Endothelial cell of umbilical vein (primary cell): ENCODE measurements at regions not wholly inside any gene's neighbourhood (a gene's known extent, or its start where the extent isn't known, plus 50 kb on each side); places are given as distances from the start of the nearest gene placed in this dataset.

Experiments
- BruUV-seq: library from RNA; stranded (reverse); fragments of 400-500 nt; replicated peaks from 2 replicates; lab custom pipeline; 2021; lab: Mats Ljungman, UMichigan
- CTCF ChIA-PET: fragments of 300-600, 350-600 bp; sonication (Branson Sonifier 250); formaldehyde crosslinking; loops from one replicate; lab custom pipeline; 2021; ENCODE audit warnings: antibody characterized with exemption, inconsistent platforms; lab: Charles Lee
- POLR2A ChIA-PET: fragments of 300-600, 350-600 bp; sonication (Branson Sonifier 250); formaldehyde crosslinking; loops from one replicate; lab custom pipeline; 2021; ENCODE audit warnings: antibody characterized with exemption, inconsistent platforms; lab: Charles Lee
- DNase-seq: peaks from one replicate; pipeline ENCODE4 v3.0.0-alpha.2; 2011; ENCODE audit warnings: low read depth, low spot score
- FAIRE-seq: peaks from 2 replicates; lab custom pipeline; 2011; peaks lifted over from hg19 to GRCh38; lab: Jason Lieb, UNC
- H2AFZ ChIP-seq: 2 replicates; pipeline ENCODE4 v1.6.0; 2012; ENCODE audit warnings: low read depth, low read length, control low read depth, inconsistent platforms
- H3K27ac ChIP-seq: 2 replicates; pipeline ENCODE4 v1.5.1; 2011; ENCODE audit warnings: low read depth, mild to moderate bottlenecking, control low read depth, low read length, moderate library complexity; ENCODE audit not compliant: insufficient read depth
- H3K27me3 ChIP-seq, 2 experiments: 2 replicates each; pipeline versions ENCODE4 v1.6.0 to v1.6.1; 2011; ENCODE audit warnings: low read length in 2 of 2, mixed read lengths in 1 of 2; ENCODE audit not compliant: control insufficient read depth in 2 of 2, insufficient read depth in 2 of 2
- H3K36me3 ChIP-seq, 2 experiments: 2 replicates in 1 of 2; 3 replicates in 1 of 2; pipeline ENCODE4 v1.5.1; 2011; ENCODE audit warnings: low read length in 2 of 2, mild to moderate bottlenecking in 1 of 2, moderate library complexity in 1 of 2; ENCODE audit not compliant: control insufficient read depth in 2 of 2, insufficient read depth in 2 of 2; ENCODE audit errors: extremely low read depth in 1 of 2
- H3K4me1 ChIP-seq: 3 replicates; pipeline ENCODE4 v1.5.1; 2011; ENCODE audit warnings: mild to moderate bottlenecking, low read length; ENCODE audit not compliant: control insufficient read depth, insufficient read depth; ENCODE audit errors: extremely low read depth
- H3K4me2 ChIP-seq: 2 replicates; pipeline ENCODE4 v1.6.1; 2011; ENCODE audit warnings: low read length, control low read depth, mixed read lengths; ENCODE audit not compliant: insufficient read depth
- H3K4me3 ChIP-seq, 3 experiments: fragments of 200-600 bp in 1 of 3; sonication (generic), shearing (Covaris generic) in 1 of 3; replicated peaks in 1 of 3; 2 replicates each; pipeline ENCODE4 v1.5.1; 2011 to 2016; ENCODE audit warnings: control low read depth in 3 of 3, low read length in 3 of 3, mild to moderate bottlenecking in 2 of 3, inconsistent platforms in 1 of 3, low read depth in 1 of 3, moderate library complexity in 1 of 3; ENCODE audit not compliant: insufficient read depth in 1 of 3
- H3K79me2 ChIP-seq: 2 replicates; pipeline ENCODE4 v1.6.0; 2012; ENCODE audit warnings: low read length, inconsistent platforms; ENCODE audit not compliant: control insufficient read depth, insufficient read depth
- H3K9ac ChIP-seq: replicated peaks from 2 replicates; pipeline ENCODE3; 2011; ENCODE audit warnings: low read length, control low read depth; ENCODE audit not compliant: insufficient read depth; ENCODE audit errors: extremely low read depth
- H3K9me1 ChIP-seq: replicated peaks from 3 replicates; pipeline ENCODE4 v1.6.0; 2011; ENCODE audit warnings: mild to moderate bottlenecking, low read length; ENCODE audit not compliant: control insufficient read depth, insufficient read depth; ENCODE audit errors: extremely low read depth
- H3K9me3 ChIP-seq: replicated peaks from 2 replicates; pipeline ENCODE4 v1.5.1; 2012; ENCODE audit warnings: low read length, inconsistent platforms; ENCODE audit not compliant: control insufficient read depth, insufficient read depth
- H4K20me1 ChIP-seq: replicated peaks from 2 replicates; pipeline ENCODE3; 2011; ENCODE audit warnings: mild to moderate bottlenecking, low read length; ENCODE audit not compliant: control insufficient read depth, insufficient read depth; ENCODE audit errors: extremely low read depth
- EZH2 ChIP-seq: IDR thresholded peaks from 2 replicates; pipeline ENCODE4 v1.6.1; 2012; ENCODE audit warnings: borderline replicate concordance, low read depth, mild to moderate bottlenecking, moderate library complexity, low read length, inconsistent platforms; ENCODE audit not compliant: severe bottlenecking
- FOS ChIP-seq: IDR thresholded peaks from 2 replicates; pipeline ENCODE4 v1.6.1; 2011; ENCODE audit warnings: mild to moderate bottlenecking, low read length, moderate library complexity, borderline replicate concordance; ENCODE audit not compliant: insufficient read depth
- GATA2 ChIP-seq: IDR thresholded peaks from 2 replicates; pipeline ENCODE4 v1.7.0; 2011; ENCODE audit warnings: low read depth, mild to moderate bottlenecking, moderate library complexity, mixed read lengths, low read length; ENCODE audit not compliant: insufficient read length, insufficient read depth
- JUN ChIP-seq: IDR thresholded peaks from 2 replicates; pipeline ENCODE4 v1.6.1; 2011; ENCODE audit warnings: borderline replicate concordance, low read depth; ENCODE audit not compliant: insufficient read length, insufficient read depth
- MAX ChIP-seq: IDR thresholded peaks from 2 replicates; pipeline ENCODE4 v1.6.1; 2011; ENCODE audit not compliant: insufficient read depth, insufficient read length
- MYC ChIP-seq: IDR thresholded peaks from one replicate; pipeline ENCODE4 v1.6.1; 2011; ENCODE audit warnings: mild to moderate bottlenecking, low read depth, low read length
- POLR2A ChIP-seq: IDR thresholded peaks from 2 replicates; pipeline ENCODE4 v1.6.1; 2012; ENCODE audit warnings: low read depth, mild to moderate bottlenecking, control low read depth, low read length
- POLR2AphosphoS5 ChIP-seq: IDR thresholded peaks from 2 replicates; pipeline ENCODE4 v1.6.1; 2012; ENCODE audit warnings: low read depth, mild to moderate bottlenecking, control low read depth, low read length, moderate library complexity; ENCODE audit not compliant: insufficient read depth
- dilution Hi-C: fragments of 300-500 bp; cut with MboI; formaldehyde crosslinking; loops from one replicate; pipeline ENCODE4 v1.15.0; 2019; ENCODE audit warnings: low sequenced_read_pairs; ENCODE audit not compliant: extremely low pct_ligation_motif_present
- intact Hi-C: fragments of 100-400 bp; cut with micrococcal nuclease; formaldehyde crosslinking; loops from one replicate; pipeline ENCODE4 v1.10.0; 2022
- TF ChIP-seq, protein P1 (sequence below), 2 donors: IDR thresholded peaks; 1 replicate in 1 of 2; 2 replicates in 1 of 2; pipeline ENCODE4 v1.5.1; 2011; ENCODE audit warnings: low read length in 2 of 2, mild to moderate bottlenecking in 2 of 2, moderate library complexity in 2 of 2, control low read depth in 1 of 2, inconsistent platforms in 1 of 2, low read depth in 1 of 2; ENCODE audit not compliant: insufficient read depth in 1 of 2; ENCODE audit errors: extremely low read depth in 1 of 2

DNA sequence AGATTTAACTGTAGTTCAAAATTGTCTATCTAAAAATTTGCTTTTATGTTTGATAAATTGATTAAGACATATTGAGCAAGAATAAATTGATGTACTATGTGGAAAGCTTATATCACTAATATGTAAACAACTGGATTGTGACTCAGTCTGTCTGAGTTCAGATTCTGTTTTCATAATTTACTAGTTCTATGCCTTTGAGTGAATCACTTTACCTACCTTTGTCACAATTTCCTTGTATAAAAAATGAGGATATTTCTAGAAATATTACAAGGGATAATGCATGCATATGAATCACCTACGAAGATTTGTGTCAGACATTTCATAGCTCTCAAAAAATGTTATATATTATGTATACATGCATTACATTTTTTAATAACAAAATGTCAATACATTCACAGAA is 245.1 kb upstream of the ZWINT start:
- no peak overlapping the region for H3K4me3 ChIP-seq
- intact Hi-C loops (no loop called here), dilution Hi-C loops (no loop called here)
- H3K9ac ChIP-seq = no peak overlapping the region
- BruUV-seq = no TSS peak
- H3K27me3 ChIP-seq = no peaks in the 10 kb centered on the region
- no peaks in the 10 kb centered on the region for H3K4me1 ChIP-seq
- no peaks in the 10 kb centered on the region for H3K9me3 ChIP-seq
- H3K27ac ChIP-seq = no peak overlapping the region
- no peaks in the 10 kb centered on the region for H3K9me1 ChIP-seq
- no peak for FAIRE-seq
- no peaks in the 10 kb centered on the region for H3K79me2 ChIP-seq
- no peak overlapping the region for H2AFZ ChIP-seq
- POLR2A ChIA-PET = no interaction called here
- no peak for DNase-seq
- H3K36me3 ChIP-seq = no peaks in the 10 kb centered on the region
- TF ChIP-seq MYC (no peak), EZH2 (no peak), MAX (no peak), FOS (no peak), POLR2AphosphoS5 (no peak), JUN (no peak), POLR2A (no peak), GATA2 (no peak)
- TF ChIP-seq, protein P1, sequence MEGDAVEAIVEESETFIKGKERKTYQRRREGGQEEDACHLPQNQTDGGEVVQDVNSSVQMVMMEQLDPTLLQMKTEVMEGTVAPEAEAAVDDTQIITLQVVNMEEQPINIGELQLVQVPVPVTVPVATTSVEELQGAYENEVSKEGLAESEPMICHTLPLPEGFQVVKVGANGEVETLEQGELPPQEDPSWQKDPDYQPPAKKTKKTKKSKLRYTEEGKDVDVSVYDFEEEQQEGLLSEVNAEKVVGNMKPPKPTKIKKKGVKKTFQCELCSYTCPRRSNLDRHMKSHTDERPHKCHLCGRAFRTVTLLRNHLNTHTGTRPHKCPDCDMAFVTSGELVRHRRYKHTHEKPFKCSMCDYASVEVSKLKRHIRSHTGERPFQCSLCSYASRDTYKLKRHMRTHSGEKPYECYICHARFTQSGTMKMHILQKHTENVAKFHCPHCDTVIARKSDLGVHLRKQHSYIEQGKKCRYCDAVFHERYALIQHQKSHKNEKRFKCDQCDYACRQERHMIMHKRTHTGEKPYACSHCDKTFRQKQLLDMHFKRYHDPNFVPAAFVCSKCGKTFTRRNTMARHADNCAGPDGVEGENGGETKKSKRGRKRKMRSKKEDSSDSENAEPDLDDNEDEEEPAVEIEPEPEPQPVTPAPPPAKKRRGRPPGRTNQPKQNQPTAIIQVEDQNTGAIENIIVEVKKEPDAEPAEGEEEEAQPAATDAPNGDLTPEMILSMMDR (IDR thresholded peaks at IDR 0.05; ENCODE audit: extremely low read depth in 1 of 2, insufficient read depth in 1 of 2, low read depth in 1 of 2, low read length in 2 of 2) = no peak
- H3K4me2 ChIP-seq = no peak overlapping the region
- no peaks in the 10 kb centered on the region for H4K20me1 ChIP-seq
- CTCF ChIA-PET = interaction anchor here (1.1 kb wide), 1 partner anchor 10 kb away, joined by 3 read pairs; no protein-coding TSS in a partner anchor
